Omental fat pad (tissue), 3 donors: ENCODE measurements at regions not wholly inside any gene's neighbourhood (a gene's known extent, or its start where the extent isn't known, plus 50 kb on each side); places are given as distances from the start of the nearest gene placed in this dataset.

Experiments used
- ATAC-seq: fragments of 150-250 bp; one replicate; pipeline ENCODE4 v1.9.1; 2016; ENCODE audit warnings: mild to moderate bottlenecking, moderate library complexity; ENCODE audit not compliant: low FRiP score
- DNase-seq: peaks from one replicate; pipeline ENCODE4 v3.0.0-alpha.2; 2019; ENCODE audit warnings: low spot score
- TF ChIP-seq, protein P1 (sequence below), 3 donors: fragments of 450-650 bp; IDR thresholded peaks; one replicate each; pipeline ENCODE4 v1.5.1; 2016 to 2017; ENCODE audit warnings: antibody characterized with exemption in 3 of 3, mild to moderate bottlenecking in 3 of 3, moderate library complexity in 2 of 3

DNA sequence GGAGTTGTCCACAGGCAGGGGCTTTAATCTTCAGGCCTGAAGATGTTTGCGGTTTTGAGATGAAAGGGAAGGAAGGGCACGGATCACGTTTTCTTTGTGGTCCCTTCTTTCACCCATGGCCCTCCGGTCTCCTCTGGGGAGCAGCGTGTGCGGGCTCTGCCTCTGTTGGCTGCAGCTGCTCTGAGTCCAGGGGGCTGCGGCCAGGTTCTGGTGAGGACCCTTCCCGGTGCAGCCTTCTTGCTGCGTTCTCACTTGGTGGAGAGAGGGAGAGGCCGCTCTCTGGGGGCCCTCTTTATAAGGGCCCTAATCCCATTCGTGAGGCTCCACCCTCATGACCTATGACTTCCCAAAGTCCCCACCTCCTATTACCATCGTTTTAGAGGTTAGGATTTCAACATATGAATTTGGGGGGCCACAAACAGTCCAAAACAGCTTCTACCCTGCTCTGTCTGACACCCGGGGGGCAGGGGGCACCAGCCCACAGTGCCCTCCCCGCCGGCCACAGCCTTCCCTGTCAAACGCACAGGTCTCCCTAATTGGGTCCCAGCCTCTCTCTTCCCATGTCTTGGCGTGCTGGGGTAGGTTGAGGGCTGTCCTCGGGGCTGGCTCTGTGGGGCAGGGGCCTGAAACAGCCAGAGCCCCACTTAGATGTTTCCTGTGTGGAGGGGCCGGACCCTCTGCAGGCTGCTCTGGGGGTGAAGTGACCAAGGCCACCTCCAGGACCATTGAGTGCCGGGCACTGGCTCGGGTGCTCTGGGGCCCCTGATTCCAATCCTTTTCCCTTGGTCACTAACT is 100.1 kb upstream of the C1orf174 start:
- DNase-seq (no peak), ATAC-seq (peak; percentile 30)
- TF ChIP-seq, protein P1, sequence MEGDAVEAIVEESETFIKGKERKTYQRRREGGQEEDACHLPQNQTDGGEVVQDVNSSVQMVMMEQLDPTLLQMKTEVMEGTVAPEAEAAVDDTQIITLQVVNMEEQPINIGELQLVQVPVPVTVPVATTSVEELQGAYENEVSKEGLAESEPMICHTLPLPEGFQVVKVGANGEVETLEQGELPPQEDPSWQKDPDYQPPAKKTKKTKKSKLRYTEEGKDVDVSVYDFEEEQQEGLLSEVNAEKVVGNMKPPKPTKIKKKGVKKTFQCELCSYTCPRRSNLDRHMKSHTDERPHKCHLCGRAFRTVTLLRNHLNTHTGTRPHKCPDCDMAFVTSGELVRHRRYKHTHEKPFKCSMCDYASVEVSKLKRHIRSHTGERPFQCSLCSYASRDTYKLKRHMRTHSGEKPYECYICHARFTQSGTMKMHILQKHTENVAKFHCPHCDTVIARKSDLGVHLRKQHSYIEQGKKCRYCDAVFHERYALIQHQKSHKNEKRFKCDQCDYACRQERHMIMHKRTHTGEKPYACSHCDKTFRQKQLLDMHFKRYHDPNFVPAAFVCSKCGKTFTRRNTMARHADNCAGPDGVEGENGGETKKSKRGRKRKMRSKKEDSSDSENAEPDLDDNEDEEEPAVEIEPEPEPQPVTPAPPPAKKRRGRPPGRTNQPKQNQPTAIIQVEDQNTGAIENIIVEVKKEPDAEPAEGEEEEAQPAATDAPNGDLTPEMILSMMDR (IDR thresholded peaks at IDR 0.05) = no peak

DNA sequence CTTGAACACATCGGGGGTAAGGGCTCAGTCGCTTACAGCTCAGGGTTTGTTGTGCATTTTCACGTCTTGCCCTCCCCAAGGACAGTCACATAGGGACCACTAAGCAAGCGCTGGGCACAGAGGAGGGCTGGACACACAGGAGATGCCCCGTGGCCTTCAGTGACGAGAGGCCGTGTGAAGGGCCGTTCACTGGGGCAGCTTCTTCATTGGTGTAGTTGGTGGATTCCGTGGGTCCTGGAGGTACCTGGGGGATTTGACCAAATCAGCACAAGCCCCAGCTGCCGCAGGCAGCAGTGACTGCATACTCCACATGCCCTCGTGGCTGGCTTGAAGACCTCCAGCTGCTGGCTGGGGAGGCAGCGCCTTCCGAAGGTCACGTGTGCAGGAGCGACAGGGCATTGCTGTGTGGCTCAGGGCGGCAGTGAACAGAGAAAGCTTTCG is 100.8 kb upstream of the C1orf174 start:
- ATAC-seq = no peak
- no peak for DNase-seq
- TF ChIP-seq, protein P1 (IDR thresholded peaks at IDR 0.05) = no peak

DNA sequence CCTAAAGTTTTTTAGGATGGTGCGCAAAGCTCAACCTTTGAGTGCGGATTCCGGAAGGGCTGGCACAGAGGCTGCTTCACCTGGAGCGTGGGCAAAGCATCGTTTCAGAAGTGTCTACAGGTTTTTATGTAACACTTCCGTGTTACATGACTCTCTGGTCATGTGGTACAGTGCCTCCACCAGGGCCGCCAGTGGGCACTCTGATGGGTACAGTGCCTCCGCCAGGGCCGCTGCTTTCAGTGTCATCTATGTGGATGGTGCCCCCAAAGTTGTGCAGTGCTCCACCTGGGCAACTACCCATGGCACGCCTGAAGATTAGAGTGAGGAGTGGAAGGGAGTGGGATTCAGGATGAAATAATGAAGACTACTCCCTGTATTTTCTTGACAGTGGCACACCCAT is 101.4 kb upstream of the C1orf174 start:
- TF ChIP-seq, protein P1 (IDR thresholded peaks at IDR 0.05) = no peak
- ATAC-seq = no peak
- no peak for DNase-seq

DNA sequence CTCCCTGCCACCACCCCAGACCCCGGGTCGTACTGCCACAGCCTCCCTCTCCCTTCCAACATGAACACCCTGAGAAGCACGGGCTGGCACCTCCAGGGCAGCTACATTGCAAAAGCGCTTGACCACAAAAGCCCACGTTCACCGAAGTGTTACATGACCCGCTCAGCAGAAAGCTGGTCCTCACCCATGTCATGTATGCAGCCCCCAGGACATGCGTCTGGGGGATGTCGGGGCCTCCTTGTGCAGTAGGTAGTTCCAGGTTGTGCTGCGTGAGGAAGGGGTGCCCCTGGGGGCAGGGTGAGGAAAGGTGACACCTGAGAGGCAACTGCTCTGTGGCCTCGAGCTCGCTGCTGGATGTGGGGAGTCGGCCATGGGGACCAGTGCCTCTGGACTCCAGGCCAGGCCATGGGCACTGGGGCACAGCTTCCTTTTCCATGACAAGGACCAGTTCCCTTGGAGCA is 102.0 kb upstream of the C1orf174 start:
- TF ChIP-seq, protein P1 (IDR thresholded peaks at IDR 0.05) = no peak
- ATAC-seq (no peak), DNase-seq (no peak)

DNA sequence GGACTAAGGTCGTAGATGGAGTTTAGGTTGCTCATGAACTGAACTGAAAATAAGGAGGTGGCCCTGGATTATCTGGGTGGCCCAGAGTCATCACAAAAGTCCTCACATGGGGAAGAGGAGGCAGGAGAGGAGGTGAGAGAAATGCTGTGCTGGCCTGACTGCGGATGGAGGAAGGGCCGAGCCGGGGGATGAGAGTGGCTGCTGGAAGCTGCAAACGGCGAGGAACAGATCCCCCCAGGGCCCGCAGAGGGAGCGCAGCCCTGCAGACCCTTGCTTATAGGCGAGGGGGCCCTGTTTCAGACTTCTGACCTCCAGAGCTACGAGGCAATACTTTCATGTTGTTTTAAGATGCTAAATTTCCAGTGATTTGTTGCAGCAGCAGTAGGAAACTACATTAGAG is 102.7 kb upstream of the C1orf174 start:
- DNase-seq (no peak), ATAC-seq (no peak)
- TF ChIP-seq, protein P1 (IDR thresholded peaks at IDR 0.05) = no peak

DNA sequence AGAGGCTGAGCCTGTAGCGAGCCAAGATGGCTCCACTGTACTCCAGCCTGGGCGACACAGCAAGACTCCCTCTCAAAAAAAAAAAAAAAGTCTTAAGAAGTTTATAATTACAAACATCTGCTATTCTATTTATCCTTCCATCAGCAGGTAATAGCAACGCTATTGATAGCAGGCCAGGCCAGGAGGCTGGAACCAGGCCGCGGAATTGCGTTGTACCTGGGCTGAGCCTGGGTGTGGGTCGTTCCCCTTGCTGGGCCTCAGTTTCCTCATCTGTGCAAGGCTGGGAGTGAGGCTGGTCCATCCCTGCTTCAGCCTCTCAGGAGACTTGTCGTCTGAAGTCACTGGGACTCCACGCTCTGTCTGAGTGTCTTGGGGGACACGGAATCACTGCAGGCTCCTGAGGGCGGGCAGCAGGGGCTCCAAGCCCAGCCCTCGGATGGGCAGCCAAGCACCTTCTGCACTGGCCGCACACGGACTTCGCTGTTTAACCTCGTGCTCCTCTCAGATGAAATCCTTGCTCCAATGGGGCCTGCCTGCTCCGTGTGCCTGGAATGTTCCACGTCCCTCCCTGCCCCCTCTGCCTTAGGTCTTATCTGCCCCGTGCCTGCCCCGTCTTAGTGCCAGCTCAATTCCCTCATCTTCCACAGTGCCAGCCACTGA is 103.9 kb upstream of the C1orf174 start:
- TF ChIP-seq, protein P1 (IDR thresholded peaks at IDR 0.05) = no peak
- ATAC-seq = no peak
- DNase-seq = no peak
